Right renal cortex interstitium (tissue), 3 donors: ENCODE measurements at regions not wholly inside any gene's neighbourhood (a gene's known extent, or its start where the extent isn't known, plus 50 kb on each side); places are given as distances from the start of the nearest gene placed in this dataset.
"Not testable (repeated sequence)": the region's sequence is repeated elsewhere in the genome, so short reads cannot be mapped to it uniquely, and the experiment has no call there.

Source experiments
- DNase-seq, 3 donors: peaks; one replicate each; pipeline ENCODE4 v3.0.0-alpha.2; 2013; ENCODE audit warnings: low read depth in 3 of 3, low spot score in 2 of 3

DNA sequence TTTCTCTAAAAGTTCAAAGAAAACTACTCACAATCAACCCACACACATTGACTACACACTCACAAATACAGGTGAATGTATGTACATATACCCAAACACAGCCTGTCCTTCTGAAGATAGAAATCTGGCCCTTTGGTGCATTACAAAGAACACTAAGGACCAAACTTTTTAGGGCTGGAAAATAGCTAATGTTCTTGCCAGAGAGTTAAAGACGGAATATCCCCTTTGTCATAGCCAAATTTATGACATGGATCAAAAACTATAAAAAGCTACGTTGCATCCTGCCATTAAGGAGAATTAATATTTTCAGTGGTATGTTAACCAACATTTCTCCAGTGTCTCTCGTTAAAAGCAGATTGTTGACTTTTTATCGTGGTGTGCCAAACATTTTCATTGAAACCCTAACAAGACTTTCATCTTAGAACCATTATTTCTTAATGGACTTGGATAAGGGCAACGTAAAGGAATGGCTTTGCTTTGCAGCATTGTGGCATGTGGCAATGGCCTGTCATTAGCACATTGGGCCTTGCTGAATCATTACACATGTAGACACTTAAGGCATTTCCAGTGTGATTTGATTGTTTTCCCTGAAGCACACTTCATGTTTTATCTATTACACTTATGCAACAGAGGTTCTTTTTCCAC, 150.9 kb upstream of the MEOX2 start:
- no peak for DNase-seq

DNA sequence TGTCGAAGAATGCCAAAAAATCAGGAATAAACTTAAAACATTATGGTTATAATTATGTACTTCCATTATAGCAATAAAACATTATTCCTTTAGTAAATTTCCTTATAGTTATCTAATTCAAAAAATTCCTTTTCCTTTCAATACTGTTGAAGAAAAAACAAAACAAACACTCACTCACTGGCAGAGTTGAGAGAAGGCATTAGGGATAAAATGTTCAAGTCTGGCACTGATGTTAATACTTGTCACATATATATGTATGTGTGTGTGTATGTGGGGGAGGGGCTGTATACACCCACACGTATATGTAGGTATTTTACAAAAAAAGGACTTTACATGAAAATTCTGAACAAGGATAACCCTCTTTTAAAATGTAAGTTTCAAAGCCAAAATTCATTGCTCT, 150.2 kb upstream of the MEOX2 start:
- DNase-seq = no peak

DNA sequence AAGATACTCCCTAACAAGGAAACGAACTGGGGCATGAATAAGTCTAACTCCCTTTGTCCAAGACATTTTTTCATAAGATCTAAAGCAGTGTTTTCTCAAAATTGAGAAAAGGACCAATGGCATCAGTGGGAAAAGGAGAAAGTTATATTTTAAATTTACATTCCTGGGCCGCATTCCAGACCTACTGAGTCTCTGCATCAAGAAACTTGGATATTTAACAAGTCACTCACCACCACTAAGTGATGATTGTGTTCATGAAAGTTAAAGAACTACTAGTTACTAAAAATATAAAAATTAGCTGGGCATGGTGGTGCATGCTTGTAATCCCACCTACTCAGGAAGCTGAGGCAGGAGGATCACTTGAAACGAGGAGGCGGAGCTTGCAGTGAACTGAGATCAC, 149.6 kb upstream of the MEOX2 start:
- no peak for DNase-seq

DNA sequence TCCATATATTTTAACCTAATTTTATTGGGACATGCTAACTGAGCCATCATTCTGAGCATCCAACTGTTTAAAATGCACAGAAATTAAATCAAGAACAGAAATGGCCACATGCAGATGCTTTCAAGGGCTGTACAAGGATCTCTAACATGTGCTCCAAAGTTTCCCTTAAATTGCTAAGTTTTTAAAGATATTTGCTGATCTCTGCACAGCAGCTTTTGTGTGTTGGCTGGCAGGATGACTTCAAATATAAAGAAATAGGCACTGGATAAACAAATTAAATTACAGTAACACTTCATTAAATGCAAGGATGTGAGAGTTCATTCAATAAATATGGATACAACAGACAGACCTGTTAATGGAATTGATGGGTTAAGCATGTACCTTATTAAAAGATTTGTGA, 148.0 kb upstream of the MEOX2 start:
- no peak for DNase-seq

DNA sequence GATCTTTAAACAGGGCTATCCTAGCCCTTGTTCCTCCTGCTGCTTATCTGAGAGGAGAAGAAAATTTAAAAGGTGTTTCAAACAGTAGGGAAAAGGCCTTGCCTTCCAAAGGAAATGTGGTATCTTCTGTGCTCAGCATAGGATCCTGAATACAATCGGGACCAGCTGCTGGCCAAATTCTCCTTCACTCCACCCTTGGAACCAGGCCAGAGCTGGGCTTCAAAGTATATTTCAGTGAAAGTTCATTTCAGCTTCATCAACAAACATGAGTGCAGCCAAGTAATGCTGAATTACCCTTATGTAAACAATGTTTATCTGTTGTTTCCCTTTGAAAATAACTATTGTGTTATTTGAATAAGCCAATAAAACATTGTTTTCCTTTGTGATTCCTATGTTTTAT, 146.5 kb upstream of the MEOX2 start:
- DNase-seq = no peak

DNA sequence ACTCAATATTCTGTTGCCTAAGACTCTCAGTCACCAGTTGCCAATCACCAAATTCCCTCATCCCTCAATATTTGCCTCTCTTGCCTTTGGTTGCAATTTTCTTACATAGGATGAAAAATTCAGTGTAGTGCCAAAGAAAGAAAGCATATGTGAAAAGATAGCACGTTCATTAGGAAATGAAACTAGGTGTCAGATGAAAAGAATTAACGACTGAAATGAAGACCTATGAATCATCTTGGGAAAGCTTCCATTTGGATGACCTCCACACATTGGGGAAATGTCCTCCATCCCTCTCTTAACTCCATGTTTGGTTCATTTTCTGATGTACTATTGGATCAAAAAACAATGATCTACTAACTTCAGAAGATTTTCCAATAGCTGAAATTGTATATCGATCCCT, 145.1 kb upstream of the MEOX2 start:
- DNase-seq = no peak

DNA sequence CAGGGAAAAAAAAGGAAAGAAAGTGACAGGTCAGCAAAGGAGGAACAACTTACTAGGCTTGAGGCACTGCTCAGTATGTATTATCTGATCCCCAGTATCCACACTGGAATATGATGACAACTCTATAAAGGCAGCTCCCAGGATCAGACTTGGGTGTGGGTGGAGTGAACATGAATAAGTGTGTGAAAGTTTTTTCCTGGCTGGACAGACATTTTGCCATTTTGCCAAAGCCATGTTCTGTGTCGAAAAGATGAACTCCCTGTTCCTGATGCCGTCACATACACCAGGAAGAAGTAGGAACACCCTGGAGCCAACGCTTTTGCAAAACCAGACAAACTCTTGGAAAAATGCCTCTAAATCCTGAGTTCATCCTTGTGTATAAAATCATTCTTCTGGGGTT, 143.2 kb upstream of the MEOX2 start:
- no peak for DNase-seq

DNA sequence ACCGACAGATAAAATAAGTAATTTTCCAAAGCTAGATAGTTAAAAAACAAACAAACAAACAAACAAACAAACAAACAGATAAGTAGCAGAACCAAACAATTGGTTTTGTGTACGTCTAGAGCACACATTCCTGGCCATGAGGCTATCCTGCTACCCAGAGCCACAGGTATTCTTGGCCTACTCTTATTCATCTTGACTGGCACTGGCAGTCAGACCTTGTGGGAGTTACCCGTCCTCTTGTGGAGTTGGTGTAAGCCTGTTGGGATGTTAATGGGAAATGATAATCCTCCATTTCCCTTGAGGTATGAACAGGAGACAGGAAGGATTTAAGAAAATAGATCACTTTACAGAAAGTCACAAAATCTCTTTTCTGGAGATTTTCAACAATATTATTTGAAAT, 142.4 kb upstream of the MEOX2 start:
- no peak for DNase-seq

DNA sequence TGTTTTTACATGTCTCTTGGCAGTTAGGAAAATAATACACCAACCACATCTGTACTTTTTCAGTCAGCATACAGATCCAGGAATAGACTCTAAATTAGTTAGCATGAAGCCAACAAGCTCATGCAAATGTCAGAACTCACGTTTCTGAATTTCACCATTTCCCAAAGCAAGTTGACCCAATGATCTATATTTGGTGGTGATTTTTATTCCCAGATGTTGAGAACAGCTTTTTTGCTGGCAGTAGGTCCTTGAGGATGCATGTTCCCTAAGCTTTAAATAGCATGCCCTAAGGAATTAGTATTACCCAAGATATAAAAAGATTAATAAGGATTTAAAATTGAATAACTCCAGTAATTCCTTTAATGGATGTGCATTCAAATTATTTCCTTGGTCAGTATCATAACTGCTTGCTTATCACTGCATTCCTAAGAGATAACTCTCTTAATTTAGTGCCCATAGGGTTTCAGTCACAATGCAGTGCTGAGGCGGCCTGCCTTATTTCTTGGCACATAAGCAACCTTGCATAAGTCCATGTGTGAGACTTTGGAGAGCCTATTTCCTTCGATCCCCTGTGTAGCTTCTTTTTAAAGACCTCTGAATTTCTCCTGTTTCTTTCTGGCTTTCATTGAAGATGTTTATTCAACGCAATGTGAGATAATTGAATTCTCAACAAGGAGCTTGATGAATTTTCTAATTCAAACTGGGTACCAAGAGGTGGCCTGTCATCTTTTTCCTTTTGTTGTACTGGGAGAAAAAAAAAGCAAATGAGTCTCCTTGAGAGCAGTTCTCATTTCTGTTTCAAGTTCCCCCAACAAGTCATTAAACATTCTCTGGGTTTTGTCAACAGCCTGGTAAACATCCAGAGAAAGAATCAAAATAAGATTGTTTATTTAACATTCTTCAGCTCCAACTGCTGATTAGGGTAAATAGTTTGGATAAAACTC, 135.3 kb upstream of the MEOX2 start:
- no peak for DNase-seq

DNA sequence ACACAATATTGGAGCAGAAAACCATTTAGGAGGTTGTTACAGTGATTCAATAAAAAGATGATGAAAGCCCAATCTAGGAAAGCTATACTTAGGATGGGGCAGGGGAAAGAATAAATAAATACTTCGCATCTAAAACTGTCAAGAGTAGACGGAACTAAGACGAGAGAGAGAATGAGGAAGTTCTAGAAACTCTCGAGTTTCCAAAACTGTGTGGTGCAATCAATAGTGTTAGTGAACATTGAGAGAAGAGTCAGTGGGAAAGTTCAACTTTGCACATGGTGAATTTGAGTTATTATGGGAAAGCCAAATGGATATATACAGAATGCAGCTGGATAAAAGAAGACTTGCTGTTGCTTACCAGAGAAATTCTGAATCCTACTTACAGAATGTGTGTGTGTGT, 133.8 kb upstream of the MEOX2 start:
- no peak for DNase-seq

DNA sequence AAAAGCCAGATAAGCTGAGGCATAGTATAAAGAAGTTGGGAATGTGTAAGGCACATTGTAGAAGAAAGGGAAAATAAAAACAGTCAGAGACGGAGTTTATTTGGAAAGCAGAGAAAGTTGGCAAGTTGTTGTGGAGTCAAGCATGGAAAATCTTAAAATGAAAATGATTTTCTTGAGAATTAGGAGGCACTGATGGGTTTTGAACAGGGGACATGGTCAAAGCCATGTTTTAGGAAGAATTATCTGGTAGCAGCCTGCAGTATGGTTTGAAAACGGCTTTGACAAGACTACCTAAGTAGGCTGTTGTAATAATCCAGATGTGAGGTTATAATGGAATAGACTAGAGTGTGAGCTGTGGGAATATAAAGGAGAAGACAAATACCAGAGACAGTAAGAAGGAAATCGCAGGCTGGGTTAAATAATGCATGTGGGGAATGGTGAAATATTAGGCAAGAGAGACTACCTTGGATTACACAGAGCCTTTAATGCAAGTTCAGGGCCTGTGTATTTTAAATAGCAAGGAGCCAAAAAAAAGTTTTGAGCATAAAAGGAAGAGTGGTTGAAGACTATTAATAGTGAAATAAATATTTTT, 130.4 kb upstream of the MEOX2 start:
- no peak for DNase-seq

DNA sequence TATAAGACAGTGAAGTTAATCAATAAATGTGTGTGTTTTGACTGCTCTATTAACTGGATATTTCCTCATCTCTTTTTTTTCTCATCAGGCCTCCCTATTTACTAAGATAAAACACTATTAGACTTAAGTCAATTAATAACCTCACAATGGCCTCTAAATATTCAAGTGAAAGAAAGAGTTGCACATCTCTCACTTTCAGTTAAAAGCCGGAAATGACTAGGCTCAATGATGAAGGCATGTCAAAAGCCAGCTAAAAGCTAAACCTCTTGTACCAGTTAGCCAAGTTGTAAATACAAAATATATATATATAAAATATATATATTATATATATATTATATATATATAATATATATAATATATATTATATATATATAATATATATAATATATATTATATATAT, 127.0 kb upstream of the MEOX2 start:
- no peak for DNase-seq

DNA sequence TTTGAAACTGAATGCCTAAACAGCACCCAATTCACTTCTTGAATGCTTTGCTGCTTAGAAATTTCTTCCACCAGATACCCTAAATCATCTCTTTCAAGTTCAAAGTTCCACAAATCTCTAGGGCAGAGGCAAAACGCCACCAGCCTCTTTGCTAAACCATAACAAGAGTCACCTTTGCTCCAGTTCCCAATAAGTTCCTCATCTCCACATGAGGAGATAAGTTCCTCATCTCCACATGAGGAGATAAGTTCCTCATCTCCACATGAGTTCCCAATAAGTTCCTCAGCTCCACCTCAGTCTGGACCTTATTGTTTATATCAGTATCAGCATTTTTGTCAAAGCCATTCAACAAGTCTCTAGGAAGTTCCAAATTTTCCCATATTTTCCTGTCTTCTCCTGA, 123.9 kb upstream of the MEOX2 start:
- DNase-seq = not testable (repeated sequence)

DNA sequence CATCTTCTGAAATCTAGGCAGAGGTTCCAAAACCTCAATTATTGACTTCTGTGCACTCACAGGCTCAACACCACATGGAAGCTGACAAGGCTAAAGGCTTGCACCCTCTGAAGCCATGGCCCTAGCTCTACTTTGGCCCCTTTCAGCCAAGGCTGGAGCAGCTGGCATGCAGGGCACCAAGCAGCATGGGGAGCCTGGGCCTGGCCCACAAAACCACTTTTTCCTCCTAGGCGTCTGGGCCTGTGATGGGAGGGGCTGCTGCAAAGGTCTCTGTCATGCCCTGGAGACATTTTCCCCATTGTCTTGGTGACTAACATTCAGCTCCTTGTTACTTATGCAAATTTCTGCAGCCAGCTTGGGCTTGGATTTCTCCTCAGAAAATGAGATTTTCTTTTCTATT, 123.5 kb upstream of the MEOX2 start:
- not testable (repeated sequence) for DNase-seq

DNA sequence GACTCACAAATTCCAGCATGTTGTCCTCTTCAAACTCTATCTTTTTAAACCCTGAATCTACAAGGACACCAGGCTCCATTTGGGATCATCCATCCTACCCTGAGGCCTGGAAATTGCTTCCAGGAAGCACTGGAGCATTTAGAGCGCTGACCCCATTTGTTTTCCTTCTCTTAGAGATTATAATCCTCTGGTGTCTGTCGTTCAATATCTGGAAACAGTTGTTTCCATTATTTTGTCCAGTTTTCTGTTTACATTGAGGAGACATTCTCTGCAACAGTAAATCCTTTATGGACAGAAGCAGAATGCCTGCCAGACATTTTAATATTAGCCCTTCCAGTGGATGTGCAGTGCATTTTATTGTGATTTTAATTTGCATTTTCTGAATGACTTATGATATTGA, 119.4 kb upstream of the MEOX2 start:
- DNase-seq = no peak

DNA sequence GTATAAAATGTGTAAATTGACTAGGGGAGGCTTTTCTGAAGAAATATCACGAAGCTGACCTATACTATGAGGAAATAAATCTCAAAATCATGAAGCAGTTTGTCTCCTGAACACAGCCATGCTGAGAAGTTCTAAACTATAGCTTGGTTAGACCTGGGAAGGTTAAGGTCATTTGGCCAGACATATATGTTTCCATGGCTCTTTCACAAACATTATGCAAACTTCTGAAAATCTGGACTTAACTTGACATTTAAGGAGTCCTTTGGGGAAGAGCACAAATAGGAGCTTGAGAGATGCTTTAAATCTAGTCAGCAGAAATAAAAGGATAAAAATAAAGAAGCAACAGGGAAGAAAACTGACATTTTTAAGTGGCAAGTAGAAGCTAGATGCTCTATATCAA, 115.9 kb upstream of the MEOX2 start:
- DNase-seq = no peak

DNA sequence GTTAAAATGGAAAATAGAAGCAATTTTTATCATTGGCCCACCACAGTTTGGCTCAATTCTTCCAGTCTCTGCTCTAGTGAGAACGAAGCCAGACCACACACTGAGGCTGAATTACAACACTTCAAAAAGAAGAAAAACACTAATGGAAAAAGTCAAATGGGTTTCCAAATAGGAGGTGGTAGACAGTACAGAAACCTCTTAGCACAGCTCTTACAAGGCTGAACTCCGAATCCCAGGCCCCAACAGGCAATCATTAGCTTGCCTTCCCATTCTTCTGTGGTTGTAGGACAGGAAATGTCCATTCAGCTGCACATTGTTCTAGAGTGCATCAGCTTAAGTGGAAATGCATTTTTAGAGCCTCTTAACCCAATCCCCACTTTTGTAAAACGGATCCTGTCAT, 115.1 kb upstream of the MEOX2 start:
- no peak for DNase-seq

DNA sequence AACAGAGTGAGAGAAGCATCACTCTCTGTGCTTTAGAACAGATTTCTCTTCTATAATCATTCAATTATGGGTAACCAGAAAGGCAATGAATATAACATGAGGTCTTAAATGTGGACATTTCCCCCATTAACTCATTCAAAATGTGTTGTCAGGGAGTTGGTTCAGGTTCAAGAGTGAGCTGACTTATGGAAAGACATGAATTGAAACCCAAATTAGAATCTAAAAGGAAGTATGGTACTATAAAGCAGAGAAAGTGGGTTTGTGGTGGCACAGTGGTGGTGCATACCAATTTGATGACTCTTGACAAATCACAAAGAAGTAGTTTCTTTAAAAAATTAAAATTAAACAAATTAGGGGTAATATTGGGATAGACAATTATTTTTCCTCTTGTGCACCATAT, 114.6 kb upstream of the MEOX2 start:
- DNase-seq = no peak

DNA sequence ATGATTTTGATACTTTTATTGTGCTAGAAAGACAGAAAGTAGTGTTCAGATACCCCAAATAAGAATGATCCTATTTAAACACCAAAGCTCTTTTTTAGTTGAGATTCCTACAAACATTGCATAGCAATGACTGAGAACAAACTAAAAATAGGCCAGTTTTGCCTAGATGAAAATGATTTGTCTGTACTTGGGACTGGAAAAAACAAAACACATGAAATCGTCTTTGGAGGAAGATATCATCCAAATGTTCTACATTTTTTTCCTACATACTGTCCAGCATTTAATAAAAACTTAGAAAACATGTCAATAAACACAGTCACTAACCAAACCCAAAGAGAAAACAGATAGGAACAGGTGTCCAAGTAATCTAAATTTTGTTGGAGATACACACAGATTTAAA, 111.6 kb upstream of the MEOX2 start:
- no peak for DNase-seq

DNA sequence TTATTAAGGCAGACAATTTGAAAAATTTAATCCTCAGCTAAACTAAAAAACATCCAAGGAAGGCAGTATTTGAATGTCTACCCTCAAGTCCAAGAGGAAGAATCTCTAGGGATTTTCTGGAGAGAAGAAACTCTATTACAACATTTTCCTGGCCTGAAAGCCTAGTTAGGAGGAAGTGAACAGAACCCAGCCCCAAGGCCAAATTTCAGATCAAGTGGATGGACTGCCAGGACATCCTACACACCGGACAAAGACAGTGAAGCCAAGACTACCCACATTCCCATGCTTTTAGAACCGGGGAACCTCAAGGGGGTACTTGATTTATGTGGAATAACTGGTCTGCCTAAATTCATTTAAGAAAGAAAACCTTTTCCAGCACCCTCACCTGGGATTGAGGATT, 108.9 kb upstream of the MEOX2 start:
- no peak for DNase-seq

DNA sequence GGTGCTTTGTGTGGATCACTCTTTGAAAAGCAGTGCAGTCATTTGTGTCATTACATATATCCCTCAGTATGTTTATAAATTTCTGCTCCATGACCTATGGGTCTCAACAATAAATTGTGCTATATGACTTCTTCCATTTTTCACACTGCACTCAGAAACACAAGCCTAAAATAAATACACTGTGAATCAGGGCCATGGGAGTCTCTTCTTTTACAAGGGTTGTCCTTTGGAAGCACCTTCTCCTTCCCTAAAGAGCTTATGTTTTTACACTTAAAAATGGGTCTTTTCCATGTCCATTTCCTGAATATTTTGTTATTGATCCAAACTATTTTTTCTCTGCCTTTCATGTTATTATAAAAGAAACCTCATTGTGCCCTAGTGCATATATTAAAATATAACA, 108.3 kb upstream of the MEOX2 start:
- no peak for DNase-seq

DNA sequence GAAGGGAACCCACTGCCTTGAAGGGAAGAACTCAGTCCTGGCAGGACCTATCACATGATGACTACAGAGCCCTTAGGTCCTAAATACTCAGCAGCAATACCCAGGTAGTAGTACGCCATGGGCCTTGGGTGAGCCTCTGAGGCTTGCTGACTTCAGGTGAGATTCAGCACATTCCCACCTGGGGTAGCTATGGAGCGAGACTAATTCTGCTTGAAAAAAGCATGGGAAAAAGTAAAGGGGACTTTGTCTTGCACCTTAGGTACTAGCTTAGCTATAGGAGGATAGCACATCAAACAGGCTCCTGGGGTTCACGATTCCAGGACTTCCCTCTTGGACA, 98.2 kb upstream of the MEOX2 start:
- no peak for DNase-seq
